ENCODE measurements at regions not wholly inside any gene's neighbourhood (a gene's known extent, or its start where the extent isn't known, plus 50 kb on each side); places are given as distances from the start of the nearest gene placed in this dataset.

DNA sequence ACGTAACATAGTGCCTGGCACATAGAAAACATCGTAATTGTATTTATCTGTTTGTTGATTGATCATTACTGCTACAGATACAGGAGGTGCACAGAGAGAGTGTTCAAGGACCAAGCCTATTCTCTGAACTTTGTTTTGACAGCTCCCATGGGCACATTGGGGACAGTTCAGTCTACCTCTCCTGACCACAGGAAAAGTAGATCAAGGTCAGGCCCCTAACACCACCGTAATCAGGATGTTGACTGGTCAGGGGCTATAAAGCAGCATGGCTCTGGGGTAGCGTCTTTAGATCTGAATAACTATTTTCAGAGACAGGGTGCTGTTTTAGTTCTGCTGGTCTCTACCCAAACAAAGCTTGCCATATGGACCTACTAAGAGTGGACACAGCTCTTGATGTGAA, 223.1 kb upstream of the IRF2BP2 start (continued):
- TF ChIP-seq, protein P1, sequence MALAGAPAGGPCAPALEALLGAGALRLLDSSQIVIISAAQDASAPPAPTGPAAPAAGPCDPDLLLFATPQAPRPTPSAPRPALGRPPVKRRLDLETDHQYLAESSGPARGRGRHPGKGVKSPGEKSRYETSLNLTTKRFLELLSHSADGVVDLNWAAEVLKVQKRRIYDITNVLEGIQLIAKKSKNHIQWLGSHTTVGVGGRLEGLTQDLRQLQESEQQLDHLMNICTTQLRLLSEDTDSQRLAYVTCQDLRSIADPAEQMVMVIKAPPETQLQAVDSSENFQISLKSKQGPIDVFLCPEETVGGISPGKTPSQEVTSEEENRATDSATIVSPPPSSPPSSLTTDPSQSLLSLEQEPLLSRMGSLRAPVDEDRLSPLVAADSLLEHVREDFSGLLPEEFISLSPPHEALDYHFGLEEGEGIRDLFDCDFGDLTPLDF (CRISPR knock-in tag; IDR thresholded peaks at IDR 0.05): no peak
- TF ChIP-seq TEAD3 (CRISPR knock-in tag; optimal IDR thresholded peaks at IDR 0.05; ENCODE audit: borderline replicate concordance) (peak; percentile 33), SMARCC2 (IDR thresholded peaks at IDR 0.05) (no peak), FOXP1 (IDR thresholded peaks at IDR 0.05) (no peak), FOXP1 (CRISPR knock-in tag; IDR thresholded peaks at IDR 0.05) (peak; percentile 49; the same call in 1 of the 2 replicates), EP300 (IDR thresholded peaks at IDR 0.05; ENCODE audit: low read depth in 2 of 2, low read length in 2 of 2) (peak in 1 of 2 experiments; percentile 15; a peak in 1 of 4 replicates), EP300 (CRISPR knock-in tag; IDR thresholded peaks at IDR 0.05; ENCODE audit: borderline replicate concordance) (no peak), ZEB1 (IDR thresholded peaks at IDR 0.05; ENCODE audit: insufficient replicate concordance, low read depth) (no peak), ZMYM4 (CRISPR knock-in tag; IDR thresholded peaks at IDR 0.05) (peak; percentile 34; the same call in 1 of the 2 replicates), ZNF720 (CRISPR knock-in tag; IDR thresholded peaks at IDR 0.05) (no peak), RFX5 (IDR thresholded peaks at IDR 0.05; ENCODE audit: low read depth, low read length) (no peak), ZNF101 (CRISPR knock-in tag; IDR thresholded peaks at IDR 0.05; ENCODE audit: borderline replicate concordance, low read depth) (no peak), ZNF10 (CRISPR knock-in tag; IDR thresholded peaks at IDR 0.05; ENCODE audit: borderline replicate concordance, low read depth) (no peak), PHF8 (CRISPR knock-in tag; IDR thresholded peaks at IDR 0.05) (no peak), MIER3 (CRISPR knock-in tag; IDR thresholded peaks at IDR 0.05; ENCODE audit: borderline replicate concordance) (no peak), NR2F6 (IDR thresholded peaks at IDR 0.05) (no peak; the same call in 1 of the 2 replicates), NR2F6 (CRISPR knock-in tag; IDR thresholded peaks at IDR 0.05) (no peak), ZNF746 (CRISPR knock-in tag; IDR thresholded peaks at IDR 0.05) (no peak), MED1 (CRISPR knock-in tag; IDR thresholded peaks at IDR 0.05) (peak; percentile 79), BCL6 (CRISPR knock-in tag; IDR thresholded peaks at IDR 0.05) (no peak), ZKSCAN5 (CRISPR knock-in tag; IDR thresholded peaks at IDR 0.05) (no peak), ZNF546 (CRISPR knock-in tag; conservative IDR thresholded peaks at IDR 0.05) (no peak)
- TF ChIP-seq, protein P2, sequence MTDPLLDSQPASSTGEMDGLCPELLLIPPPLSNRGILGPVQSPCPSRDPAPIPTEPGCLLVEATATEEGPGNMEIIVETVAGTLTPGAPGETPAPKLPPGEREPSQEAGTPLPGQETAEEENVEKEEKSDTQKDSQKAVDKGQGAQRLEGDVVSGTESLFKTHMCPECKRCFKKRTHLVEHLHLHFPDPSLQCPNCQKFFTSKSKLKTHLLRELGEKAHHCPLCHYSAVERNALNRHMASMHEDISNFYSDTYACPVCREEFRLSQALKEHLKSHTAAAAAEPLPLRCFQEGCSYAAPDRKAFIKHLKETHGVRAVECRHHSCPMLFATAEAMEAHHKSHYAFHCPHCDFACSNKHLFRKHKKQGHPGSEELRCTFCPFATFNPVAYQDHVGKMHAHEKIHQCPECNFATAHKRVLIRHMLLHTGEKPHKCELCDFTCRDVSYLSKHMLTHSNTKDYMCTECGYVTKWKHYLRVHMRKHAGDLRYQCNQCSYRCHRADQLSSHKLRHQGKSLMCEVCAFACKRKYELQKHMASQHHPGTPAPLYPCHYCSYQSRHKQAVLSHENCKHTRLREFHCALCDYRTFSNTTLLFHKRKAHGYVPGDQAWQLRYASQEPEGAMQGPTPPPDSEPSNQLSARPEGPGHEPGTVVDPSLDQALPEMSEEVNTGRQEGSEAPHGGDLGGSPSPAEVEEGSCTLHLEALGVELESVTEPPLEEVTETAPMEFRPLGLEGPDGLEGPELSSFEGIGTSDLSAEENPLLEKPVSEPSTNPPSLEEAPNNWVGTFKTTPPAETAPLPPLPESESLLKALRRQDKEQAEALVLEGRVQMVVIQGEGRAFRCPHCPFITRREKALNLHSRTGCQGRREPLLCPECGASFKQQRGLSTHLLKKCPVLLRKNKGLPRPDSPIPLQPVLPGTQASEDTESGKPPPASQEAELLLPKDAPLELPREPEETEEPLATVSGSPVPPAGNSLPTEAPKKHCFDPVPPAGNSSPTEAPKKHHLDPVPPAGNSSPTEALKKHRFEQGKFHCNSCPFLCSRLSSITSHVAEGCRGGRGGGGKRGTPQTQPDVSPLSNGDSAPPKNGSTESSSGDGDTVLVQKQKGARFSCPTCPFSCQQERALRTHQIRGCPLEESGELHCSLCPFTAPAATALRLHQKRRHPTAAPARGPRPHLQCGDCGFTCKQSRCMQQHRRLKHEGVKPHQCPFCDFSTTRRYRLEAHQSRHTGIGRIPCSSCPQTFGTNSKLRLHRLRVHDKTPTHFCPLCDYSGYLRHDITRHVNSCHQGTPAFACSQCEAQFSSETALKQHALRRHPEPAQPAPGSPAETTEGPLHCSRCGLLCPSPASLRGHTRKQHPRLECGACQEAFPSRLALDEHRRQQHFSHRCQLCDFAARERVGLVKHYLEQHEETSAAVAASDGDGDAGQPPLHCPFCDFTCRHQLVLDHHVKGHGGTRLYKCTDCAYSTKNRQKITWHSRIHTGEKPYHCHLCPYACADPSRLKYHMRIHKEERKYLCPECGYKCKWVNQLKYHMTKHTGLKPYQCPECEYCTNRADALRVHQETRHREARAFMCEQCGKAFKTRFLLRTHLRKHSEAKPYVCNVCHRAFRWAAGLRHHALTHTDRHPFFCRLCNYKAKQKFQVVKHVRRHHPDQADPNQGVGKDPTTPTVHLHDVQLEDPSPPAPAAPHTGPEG (CRISPR knock-in tag; IDR thresholded peaks at IDR 0.05): no peak
- TF ChIP-seq, protein P3, sequence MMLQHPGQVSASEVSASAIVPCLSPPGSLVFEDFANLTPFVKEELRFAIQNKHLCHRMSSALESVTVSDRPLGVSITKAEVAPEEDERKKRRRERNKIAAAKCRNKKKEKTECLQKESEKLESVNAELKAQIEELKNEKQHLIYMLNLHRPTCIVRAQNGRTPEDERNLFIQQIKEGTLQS (CRISPR knock-in tag; IDR thresholded peaks at IDR 0.05): no peak
- TF ChIP-seq, protein P4, sequence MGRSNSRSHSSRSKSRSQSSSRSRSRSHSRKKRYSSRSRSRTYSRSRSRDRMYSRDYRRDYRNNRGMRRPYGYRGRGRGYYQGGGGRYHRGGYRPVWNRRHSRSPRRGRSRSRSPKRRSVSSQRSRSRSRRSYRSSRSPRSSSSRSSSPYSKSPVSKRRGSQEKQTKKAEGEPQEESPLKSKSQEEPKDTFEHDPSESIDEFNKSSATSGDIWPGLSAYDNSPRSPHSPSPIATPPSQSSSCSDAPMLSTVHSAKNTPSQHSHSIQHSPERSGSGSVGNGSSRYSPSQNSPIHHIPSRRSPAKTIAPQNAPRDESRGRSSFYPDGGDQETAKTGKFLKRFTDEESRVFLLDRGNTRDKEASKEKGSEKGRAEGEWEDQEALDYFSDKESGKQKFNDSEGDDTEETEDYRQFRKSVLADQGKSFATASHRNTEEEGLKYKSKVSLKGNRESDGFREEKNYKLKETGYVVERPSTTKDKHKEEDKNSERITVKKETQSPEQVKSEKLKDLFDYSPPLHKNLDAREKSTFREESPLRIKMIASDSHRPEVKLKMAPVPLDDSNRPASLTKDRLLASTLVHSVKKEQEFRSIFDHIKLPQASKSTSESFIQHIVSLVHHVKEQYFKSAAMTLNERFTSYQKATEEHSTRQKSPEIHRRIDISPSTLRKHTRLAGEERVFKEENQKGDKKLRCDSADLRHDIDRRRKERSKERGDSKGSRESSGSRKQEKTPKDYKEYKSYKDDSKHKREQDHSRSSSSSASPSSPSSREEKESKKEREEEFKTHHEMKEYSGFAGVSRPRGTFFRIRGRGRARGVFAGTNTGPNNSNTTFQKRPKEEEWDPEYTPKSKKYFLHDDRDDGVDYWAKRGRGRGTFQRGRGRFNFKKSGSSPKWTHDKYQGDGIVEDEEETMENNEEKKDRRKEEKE (IDR thresholded peaks at IDR 0.05): no peak
